H1 (cell line): ENCODE measurements at regions not wholly inside any gene's neighbourhood (a gene's known extent, or its start where the extent isn't known, plus 50 kb on each side); places are given as distances from the start of the nearest gene placed in this dataset.

Experiments used
- CTCF ChIA-PET: fragments of 300-600 bp; sonication (Branson Sonifier 250); formaldehyde crosslinking; loops from one replicate; lab custom pipeline; 2021; ENCODE audit not compliant: partially characterized antibody; lab: Charles Lee
- POLR2A ChIA-PET: fragments of 300-600 bp; sonication (Branson Sonifier 250); formaldehyde crosslinking; loops from one replicate; lab custom pipeline; 2021; ENCODE audit warnings: inconsistent platforms; ENCODE audit not compliant: partially characterized antibody; lab: Charles Lee
- DNase-seq, 2 experiments: peaks; one replicate each; pipeline versions ENCODE4 v3.0.0 to v3.0.0-alpha.2; 2010 to 2022; ENCODE audit warnings: low spot score in 2 of 2, low read depth in 1 of 2, mixed read lengths in 1 of 2
- FAIRE-seq: peaks from 2 replicates; lab custom pipeline; 2011; peaks lifted over from hg19 to GRCh38; lab: Jason Lieb, UNC
- H2AFZ ChIP-seq: 2 replicates; pipeline ENCODE4 v1.8.1; 2012; ENCODE audit warnings: low read length, inconsistent platforms
- H2AK5ac ChIP-seq: 2 replicates; pipeline ENCODE4 v1.6.1; 2013; ENCODE audit warnings: low read depth, low read length
- H2BK120ac ChIP-seq: replicated peaks from 2 replicates; pipeline ENCODE3; 2013; ENCODE audit warnings: low read depth, low read length, inconsistent platforms
- H2BK12ac ChIP-seq: 2 replicates; pipeline ENCODE4 v1.6.1; 2013; ENCODE audit warnings: low read depth, low read length
- H2BK15ac ChIP-seq: 2 replicates; pipeline ENCODE4 v1.6.1; 2013; ENCODE audit warnings: low read length
- H2BK20ac ChIP-seq: 2 replicates; pipeline ENCODE4 v1.6.1; 2013; ENCODE audit warnings: low read length
- H2BK5ac ChIP-seq: 2 replicates; pipeline ENCODE4 v1.6.1; 2013; ENCODE audit warnings: low read depth, low read length
- H3K14ac ChIP-seq: 2 replicates; pipeline ENCODE4 v1.6.1; 2013; ENCODE audit warnings: inconsistent platforms; ENCODE audit not compliant: insufficient read length
- H3K18ac ChIP-seq: 2 replicates; pipeline ENCODE4 v1.6.1; 2013; ENCODE audit warnings: low read length; ENCODE audit errors: extremely low read depth
- H3K23ac ChIP-seq: 2 replicates; pipeline ENCODE4 v1.6.1; 2013; ENCODE audit warnings: inconsistent platforms; ENCODE audit not compliant: insufficient read length
- H3K23me2 ChIP-seq: 2 replicates; pipeline ENCODE4 v1.6.1; 2013; ENCODE audit warnings: low read depth, low read length
- H3K27ac ChIP-seq: 2 replicates; pipeline ENCODE4 v1.6.1; 2011; ENCODE audit warnings: low read depth, low read length, inconsistent platforms
- H3K27me3 ChIP-seq, 4 experiments: replicated peaks in 1 of 4; 1 replicate in 1 of 4; 2 replicates in 3 of 4; pipeline versions ENCODE4 v1.6.1 to v1.8.1; 2011 to 2013; ENCODE audit warnings: low read length in 3 of 4, mild to moderate bottlenecking in 3 of 4, inconsistent platforms in 2 of 4, mixed read lengths in 2 of 4, moderate library complexity in 1 of 4; ENCODE audit not compliant: control insufficient read depth in 3 of 4, insufficient read depth in 3 of 4; ENCODE audit errors: extremely low read depth in 1 of 4
- H3K36me3 ChIP-seq, 4 experiments: 2 replicates each; pipeline versions ENCODE4 v1.6.1 to v1.8.1; 2011 to 2013; ENCODE audit warnings: mild to moderate bottlenecking in 4 of 4, low read length in 3 of 4, moderate library complexity in 2 of 4, control low read depth in 1 of 4, inconsistent platforms in 1 of 4; ENCODE audit not compliant: insufficient read depth in 4 of 4, control insufficient read depth in 2 of 4
- H3K4ac ChIP-seq: replicated peaks from 2 replicates; pipeline ENCODE3; 2013; ENCODE audit warnings: low read length, low read depth, mixed read lengths, inconsistent platforms; ENCODE audit not compliant: insufficient read length
- H3K4me1 ChIP-seq, 4 experiments: replicated peaks in 1 of 4; 1 replicate in 1 of 4; 2 replicates in 3 of 4; pipeline versions ENCODE4 v1.6.1 to v1.8.1; 2011 to 2013; ENCODE audit warnings: low read length in 3 of 4, inconsistent platforms in 2 of 4, mixed read lengths in 1 of 4; ENCODE audit not compliant: insufficient read depth in 4 of 4, control insufficient read depth in 3 of 4
- H3K4me2 ChIP-seq, 2 experiments: 2 replicates each; pipeline versions ENCODE4 v1.6.1 to v1.8.1; 2011 to 2013; ENCODE audit warnings: low read depth in 2 of 2, low read length in 2 of 2, control low read depth in 1 of 2, inconsistent platforms in 1 of 2, mild to moderate bottlenecking in 1 of 2; ENCODE audit not compliant: insufficient read depth in 1 of 2
- H3K4me3 ChIP-seq, 4 experiments: fragments of 200-600, 300-600 bp in 1 of 4; sonication (generic), shearing (Covaris generic), sonication (Bioruptor Twin) in 1 of 4; 2 replicates each; pipeline versions ENCODE4 v1.5.1 to v1.8.1; 2011 to 2016; ENCODE audit warnings: low read length in 4 of 4, low read depth in 3 of 4, control low read depth in 2 of 4, inconsistent platforms in 2 of 4, mild to moderate bottlenecking in 2 of 4, mixed read lengths in 1 of 4, moderate library complexity in 1 of 4; ENCODE audit not compliant: insufficient read depth in 2 of 4; ENCODE audit errors: extremely low read depth in 1 of 4
- H3K56ac ChIP-seq: replicated peaks from 2 replicates; pipeline ENCODE3; 2013; ENCODE audit warnings: low read depth, mild to moderate bottlenecking, mixed read lengths, low read length, inconsistent platforms; ENCODE audit not compliant: insufficient read length
- H3K79me1 ChIP-seq: 2 replicates; pipeline ENCODE4 v1.6.1; 2013; ENCODE audit warnings: low read depth, low read length, control low read depth
- H3K79me2 ChIP-seq, 2 experiments: 2 replicates each; pipeline versions ENCODE4 v1.6.1 to v1.8.1; 2012 to 2013; ENCODE audit warnings: low read length in 2 of 2, mild to moderate bottlenecking in 2 of 2, inconsistent platforms in 1 of 2; ENCODE audit not compliant: insufficient read depth in 2 of 2, control insufficient read depth in 1 of 2
- H3K9ac ChIP-seq, 4 experiments: replicated peaks in 1 of 4; 1 replicate in 1 of 4; 2 replicates in 3 of 4; pipeline versions ENCODE4 v1.6.1 to v1.8.1; 2011 to 2013; ENCODE audit warnings: low read depth in 3 of 4, low read length in 3 of 4, control low read depth in 2 of 4, mild to moderate bottlenecking in 2 of 4, moderate library complexity in 2 of 4, inconsistent platforms in 1 of 4; ENCODE audit errors: extremely low read depth in 1 of 4
- H3K9me3 ChIP-seq, 2 experiments: 2 replicates each; pipeline versions ENCODE4 v1.6.1 to v1.8.1; 2012 to 2013; ENCODE audit warnings: mild to moderate bottlenecking in 2 of 2, moderate library complexity in 2 of 2, control low read depth in 1 of 2, inconsistent platforms in 1 of 2, low read depth in 1 of 2, low read length in 1 of 2, mixed read lengths in 1 of 2; ENCODE audit not compliant: insufficient read depth in 2 of 2
- H4K20me1 ChIP-seq, 2 experiments: replicated peaks in 1 of 2; 2 replicates each; pipeline versions ENCODE3 to v1.8.1; 2011 to 2013; ENCODE audit warnings: inconsistent platforms in 2 of 2, low read length in 2 of 2, mild to moderate bottlenecking in 1 of 2; ENCODE audit not compliant: insufficient read depth in 2 of 2, control insufficient read depth in 1 of 2
- H4K5ac ChIP-seq: 2 replicates; pipeline ENCODE4 v1.6.1; 2013; ENCODE audit warnings: low read length, low read depth, mixed read lengths, inconsistent platforms; ENCODE audit not compliant: insufficient read length
- H4K8ac ChIP-seq: 2 replicates; pipeline ENCODE4 v1.8.0; 2013; ENCODE audit warnings: mild to moderate bottlenecking, moderate library complexity, low read length, inconsistent platforms; ENCODE audit not compliant: insufficient read depth; ENCODE audit errors: extremely low read depth
- H4K91ac ChIP-seq: replicated peaks from 2 replicates; pipeline ENCODE3; 2013; ENCODE audit warnings: low read length, mixed read lengths, inconsistent platforms; ENCODE audit not compliant: insufficient read length
- CREB1 ChIP-seq: IDR thresholded peaks from 2 replicates; pipeline ENCODE4 v1.6.1; 2012; ENCODE audit warnings: inconsistent platforms
- CTBP2 ChIP-seq: IDR thresholded peaks from 2 replicates; pipeline ENCODE4 v1.7.0; 2011; ENCODE audit warnings: borderline replicate concordance, mild to moderate bottlenecking, moderate library complexity, mixed read lengths, low read length; ENCODE audit not compliant: insufficient read depth, insufficient read length
- EP300 ChIP-seq, 2 experiments: IDR thresholded peaks; 1 replicate in 1 of 2; 2 replicates in 1 of 2; pipeline ENCODE4 v1.6.1; 2011 to 2012; ENCODE audit warnings: low read depth in 2 of 2, low read length in 2 of 2, mild to moderate bottlenecking in 2 of 2, borderline replicate concordance in 1 of 2, inconsistent platforms in 1 of 2, moderate library complexity in 1 of 2
- JUND ChIP-seq: IDR thresholded peaks from 2 replicates; pipeline ENCODE4 v1.6.1; 2011; ENCODE audit warnings: mild to moderate bottlenecking, improper control_type of control experiment, low read length
- WGBS, 2 experiments: shearing (Covaris generic) in 1 of 2; methylation state at CpG; one replicate each; pipeline versions ENCODE4 v1.1.6 to v1.1.7; 2013 to 2015; ENCODE audit warnings: low lambda C conversion rate in 2 of 2, mixed read lengths in 2 of 2, inconsistent platforms in 1 of 2, low coverage in 1 of 2, missing lambda C conversion rate in 1 of 2; ENCODE audit not compliant: insufficient replicate concordance in 2 of 2, insufficient coverage in 1 of 2, insufficient read length in 1 of 2; ENCODE audit errors: extremely low coverage in 1 of 2, missing lambda C conversion rate in 1 of 2; 5-methylcytosine and 5-hydroxymethylcytosine counted together

DNA sequence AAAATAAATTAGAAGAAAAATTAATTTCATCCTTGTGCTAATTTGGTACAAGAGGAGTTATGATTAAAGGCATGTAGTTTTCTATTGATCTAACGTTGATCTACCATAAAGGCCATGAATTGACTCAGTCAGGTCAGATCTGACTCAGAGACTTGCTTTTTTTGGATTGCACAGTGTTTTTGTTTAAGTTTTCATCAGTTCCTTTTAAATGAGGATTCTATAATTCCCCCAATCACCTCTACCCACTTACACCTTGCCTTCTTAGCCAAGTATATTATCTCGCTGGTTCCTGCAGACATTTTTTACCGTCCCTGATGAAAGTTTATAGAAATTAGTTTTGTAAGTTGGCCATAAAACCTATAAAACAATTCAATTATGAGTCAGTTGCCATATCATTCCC is 132.4 kb upstream of the PALS2 start:
- Histone ChIP-seq H3K36me3 (no peaks in the 10 kb centered on the region), H3K9ac (no peak overlapping the region), H4K8ac (no peak overlapping the region), H3K27me3 (peaks cover 0 to 1% (median 0%) of the 10 kb centered on the region in 4 experiments; a peak in 1 of 7 replicates), H2BK15ac (no peak overlapping the region), H2BK5ac (no peak overlapping the region), H3K56ac (no peak overlapping the region), H3K9me3 (no peaks in the 10 kb centered on the region; a peak in 1 of 4 replicates), H3K4me3 (no peak overlapping the region), H2AK5ac (no peak overlapping the region), H3K79me1 (no peaks in the 10 kb centered on the region), H3K18ac (no peak overlapping the region), H4K5ac (no peak overlapping the region), H2AFZ (no peak overlapping the region), H3K4ac (no peak overlapping the region), H3K79me2 (no peaks in the 10 kb centered on the region), H4K20me1 (no peaks in the 10 kb centered on the region), H3K14ac (no peak overlapping the region), H3K4me2 (no peak overlapping the region), H2BK120ac (no peak overlapping the region), H3K23me2 (no peaks in the 10 kb centered on the region), H2BK12ac (no peak overlapping the region), H3K4me1 (peaks cover 0 to 16% (median 12%) of the 10 kb centered on the region in 4 experiments; a peak in 4 of 7 replicates), H3K23ac (no peak overlapping the region), H3K27ac (no peak overlapping the region), H2BK20ac (no peak overlapping the region), H4K91ac (no peak overlapping the region)
- TF ChIP-seq CREB1 = no peak
- TF ChIP-seq CTBP2 = no peak
- no peak for TF ChIP-seq JUND
- TF ChIP-seq EP300 (IDR thresholded peaks at IDR 0.05; ENCODE audit: borderline replicate concordance in 1 of 2, low read depth in 2 of 2, low read length in 2 of 2) = no peak
- CTCF ChIA-PET = no interaction called here
- POLR2A ChIA-PET = no interaction called here
- DNase-seq (no peak), FAIRE-seq (no peak)
- 92% methylated on average over 3 of the region's 3 CpGs; no CpG with 5 or more reads in 1 of the 2 experiments for WGBS, 2 experiments
